ENCODE measurements at regions not wholly inside any gene's neighbourhood (a gene's known extent, or its start where the extent isn't known, plus 50 kb on each side); places are given as distances from the start of the nearest gene placed in this dataset.
"Not testable (repeated sequence)": the region's sequence is repeated elsewhere in the genome, so short reads cannot be mapped to it uniquely, and the experiment has no call there.

GRCh38 chr12:9420817-9421519, 186.7 kb downstream of the KLRB1 start:
- not testable (repeated sequence) for H3K36me3 Mint-ChIP-seq (ENCODE audit: low read depth); H3K27me3 Mint-ChIP-seq (ENCODE audit: insufficient read depth); DNase-seq; H3K9me3 Mint-ChIP-seq; H3K4me1 Mint-ChIP-seq (ENCODE audit: low read depth); H3K27ac Mint-ChIP-seq; H3K4me3 Mint-ChIP-seq

- H3K4me1 Mint-ChIP-seq (ENCODE audit: low read depth); DNase-seq; H3K27me3 Mint-ChIP-seq (ENCODE audit: insufficient read depth); H3K9me3 Mint-ChIP-seq; H3K36me3 Mint-ChIP-seq (ENCODE audit: low read depth); H3K4me3 Mint-ChIP-seq; H3K27ac Mint-ChIP-seq: not testable (repeated sequence)
Observed at GRCh38 chr12:9418669-9419041, 189.1 kb downstream of the KLRB1 start.

- H3K36me3 Mint-ChIP-seq (ENCODE audit: low read depth); H3K4me3 Mint-ChIP-seq; H3K27ac Mint-ChIP-seq: not testable (repeated sequence)
Observed at GRCh38 chr12:9417947-9418668, 189.6 kb downstream of the KLRB1 start.

GRCh38 chr12:9417341-9417740, 190.4 kb downstream of the KLRB1 start:
- not testable (repeated sequence) for H3K4me1 Mint-ChIP-seq (ENCODE audit: low read depth); H3K9me3 Mint-ChIP-seq; H3K27me3 Mint-ChIP-seq (ENCODE audit: insufficient read depth); DNase-seq; H3K27ac Mint-ChIP-seq; H3K4me3 Mint-ChIP-seq; H3K36me3 Mint-ChIP-seq (ENCODE audit: low read depth)

More at GRCh38 chr12:9417947-9418668, 189.6 kb downstream of the KLRB1 start:
- H3K9me3 Mint-ChIP-seq; H3K4me1 Mint-ChIP-seq (ENCODE audit: low read depth); H3K27me3 Mint-ChIP-seq (ENCODE audit: insufficient read depth); DNase-seq: not testable (repeated sequence)

- not testable (repeated sequence) for H3K36me3 Mint-ChIP-seq (ENCODE audit: low read depth)
Observed at GRCh38 chr12:9416346-9416745, 191.4 kb downstream of the KLRB1 start.

GRCh38 chr12:9415898-9416297, 191.8 kb downstream of the KLRB1 start:
- not testable (repeated sequence) for H3K4me3 Mint-ChIP-seq; H3K4me1 Mint-ChIP-seq (ENCODE audit: low read depth); H3K36me3 Mint-ChIP-seq (ENCODE audit: low read depth); DNase-seq; H3K27me3 Mint-ChIP-seq (ENCODE audit: insufficient read depth); H3K27ac Mint-ChIP-seq; H3K9me3 Mint-ChIP-seq

More at GRCh38 chr12:9416346-9416745, 191.4 kb downstream of the KLRB1 start:
- not testable (repeated sequence) for H3K27me3 Mint-ChIP-seq (ENCODE audit: insufficient read depth); H3K4me3 Mint-ChIP-seq; H3K27ac Mint-ChIP-seq; H3K9me3 Mint-ChIP-seq; H3K4me1 Mint-ChIP-seq (ENCODE audit: low read depth); DNase-seq

GRCh38 chr12:9413862-9414261, 193.9 kb downstream of the KLRB1 start:
- H3K4me3 Mint-ChIP-seq; H3K9me3 Mint-ChIP-seq; DNase-seq; H3K27me3 Mint-ChIP-seq (ENCODE audit: insufficient read depth); H3K27ac Mint-ChIP-seq; H3K4me1 Mint-ChIP-seq (ENCODE audit: low read depth); H3K36me3 Mint-ChIP-seq (ENCODE audit: low read depth): not testable (repeated sequence)

- H3K27ac Mint-ChIP-seq; DNase-seq; H3K4me1 Mint-ChIP-seq (ENCODE audit: low read depth): not testable (repeated sequence)
Observed at GRCh38 chr12:9412459-9412858, 195.3 kb downstream of the KLRB1 start.

GRCh38 chr12:9411616-9412268, 196.0 kb downstream of the KLRB1 start:
- H3K36me3 Mint-ChIP-seq (ENCODE audit: low read depth); H3K4me3 Mint-ChIP-seq; DNase-seq; H3K27me3 Mint-ChIP-seq (ENCODE audit: insufficient read depth); H3K4me1 Mint-ChIP-seq (ENCODE audit: low read depth); H3K27ac Mint-ChIP-seq; H3K9me3 Mint-ChIP-seq: not testable (repeated sequence)

More at GRCh38 chr12:9412459-9412858, 195.3 kb downstream of the KLRB1 start:
- H3K36me3 Mint-ChIP-seq (ENCODE audit: low read depth); H3K27me3 Mint-ChIP-seq (ENCODE audit: insufficient read depth); H3K4me3 Mint-ChIP-seq; H3K9me3 Mint-ChIP-seq: not testable (repeated sequence)

- H3K27ac Mint-ChIP-seq; H3K4me1 Mint-ChIP-seq (ENCODE audit: low read depth); H3K9me3 Mint-ChIP-seq; H3K4me3 Mint-ChIP-seq; DNase-seq; H3K27me3 Mint-ChIP-seq (ENCODE audit: insufficient read depth); H3K36me3 Mint-ChIP-seq (ENCODE audit: low read depth): not testable (repeated sequence)
Observed at GRCh38 chr12:9407425-9407748, 199.2 kb upstream of the PZP start.
